Astrocyte of the spinal cord (primary cell): ENCODE measurements at regions not wholly inside any gene's neighbourhood (a gene's known extent, or its start where the extent isn't known, plus 50 kb on each side); places are given as distances from the start of the nearest gene placed in this dataset.

Experiments
- DNase-seq: peaks from one replicate; pipeline ENCODE4 v3.0.0; 2011; ENCODE audit warnings: low read depth, low spot score
- H3K4me3 ChIP-seq: 2 replicates; pipeline ENCODE4 v1.5.1; 2011; ENCODE audit warnings: low read depth, mild to moderate bottlenecking, low read length, moderate library complexity
- CTCF ChIP-seq: IDR thresholded peaks from 2 replicates; pipeline ENCODE4 v1.5.1; 2012; ENCODE audit warnings: low read depth, mild to moderate bottlenecking, low read length, inconsistent platforms
- in situ Hi-C: cut with HindIII; loops from 2 replicates; pipeline ENCODE4 v1.10.0; 2017; ENCODE audit warnings: low sequenced_read_pairs

GRCh38 chr14:27243365-27243764 lies 645.5 kb upstream of the NOVA1 start:
- no peak for DNase-seq
- no peak overlapping the region for H3K4me3 ChIP-seq
- in situ Hi-C loops = no loop called here
- no peak for TF ChIP-seq CTCF

GRCh38 chr14:27245947-27246346 lies 648.1 kb upstream of the NOVA1 start:
- DNase-seq = no peak
- TF ChIP-seq CTCF = no peak
- in situ Hi-C loops = no loop called here
- no peak overlapping the region for H3K4me3 ChIP-seq

- H3K4me3 ChIP-seq = no peak overlapping the region
- TF ChIP-seq CTCF = no peak
- DNase-seq = no peak
- in situ Hi-C loops = no loop called here
These were observed 656.1 kb upstream of the NOVA1 start for GRCh38 chr14:27253966-27254365.

GRCh38 chr14:27256805-27257204 lies 659.0 kb upstream of the NOVA1 start:
- in situ Hi-C loops = no loop called here
- no peak overlapping the region for H3K4me3 ChIP-seq
- no peak for DNase-seq
- TF ChIP-seq CTCF = no peak

- no peak for DNase-seq
- TF ChIP-seq CTCF = no peak
- in situ Hi-C loops = no loop called here
- H3K4me3 ChIP-seq = no peak overlapping the region
These were observed 670.0 kb upstream of the NOVA1 start for GRCh38 chr14:27267876-27268275.

- no peak overlapping the region for H3K4me3 ChIP-seq
- DNase-seq = no peak
- in situ Hi-C loops = no loop called here
- no peak for TF ChIP-seq CTCF
These were observed 672.9 kb upstream of the NOVA1 start for GRCh38 chr14:27270716-27271115.

- DNase-seq = no peak
- in situ Hi-C loops = no loop called here
- H3K4me3 ChIP-seq = no peak overlapping the region
- no peak for TF ChIP-seq CTCF
These were observed 680.5 kb upstream of the NOVA1 start for GRCh38 chr14:27278341-27278740.
